Activated CD8-positive, alpha-beta memory T cell treated with anti-CD3 and anti-CD28 coated beads, Interleukin-2, amount 10 ng/mL, durations not matched to agents 7 days and 5 days (primary cell): ENCODE measurements at regions not wholly inside any gene's neighbourhood (a gene's known extent, or its start where the extent isn't known, plus 50 kb on each side); places are given as distances from the start of the nearest gene placed in this dataset.

Source experiments
- ATAC-seq: fragments of 150-1000 bp; cut with Tn5 transposase; one replicate; pipeline ENCODE4 v1.10.0; 2021; ENCODE audit warnings: moderate library complexity
- CTCF ChIA-PET: fragments of 350-600 bp; sonication (Branson Sonifier 250); formaldehyde crosslinking; loops from one replicate; lab custom pipeline; 2021; ENCODE audit warnings: antibody characterized with exemption; lab: Charles Lee
- DNase-seq: peaks from one replicate; pipeline ENCODE4 v3.0.0-alpha.2; 2020
- H3K27ac Mint-ChIP-seq: one replicate; pipeline ENCODE4 v1.8.0; 2021; ENCODE audit warnings: mild to moderate bottlenecking, mixed read lengths
- H3K27me3 Mint-ChIP-seq: one replicate; pipeline ENCODE4 v1.8.0; 2021; ENCODE audit warnings: mixed read lengths
- H3K36me3 Mint-ChIP-seq: one replicate; pipeline ENCODE4 v1.8.0; 2021; ENCODE audit warnings: mild to moderate bottlenecking, mixed read lengths
- H3K4me1 Mint-ChIP-seq: one replicate; pipeline ENCODE4 v1.8.0; 2021; ENCODE audit warnings: mixed read lengths
- H3K4me3 Mint-ChIP-seq: one replicate; pipeline ENCODE4 v1.8.0; 2021; ENCODE audit warnings: mild to moderate bottlenecking, moderate library complexity, mixed read lengths
- H3K9me3 Mint-ChIP-seq: one replicate; pipeline ENCODE4 v1.8.0; 2022; ENCODE audit warnings: low read depth, mixed read lengths

DNA sequence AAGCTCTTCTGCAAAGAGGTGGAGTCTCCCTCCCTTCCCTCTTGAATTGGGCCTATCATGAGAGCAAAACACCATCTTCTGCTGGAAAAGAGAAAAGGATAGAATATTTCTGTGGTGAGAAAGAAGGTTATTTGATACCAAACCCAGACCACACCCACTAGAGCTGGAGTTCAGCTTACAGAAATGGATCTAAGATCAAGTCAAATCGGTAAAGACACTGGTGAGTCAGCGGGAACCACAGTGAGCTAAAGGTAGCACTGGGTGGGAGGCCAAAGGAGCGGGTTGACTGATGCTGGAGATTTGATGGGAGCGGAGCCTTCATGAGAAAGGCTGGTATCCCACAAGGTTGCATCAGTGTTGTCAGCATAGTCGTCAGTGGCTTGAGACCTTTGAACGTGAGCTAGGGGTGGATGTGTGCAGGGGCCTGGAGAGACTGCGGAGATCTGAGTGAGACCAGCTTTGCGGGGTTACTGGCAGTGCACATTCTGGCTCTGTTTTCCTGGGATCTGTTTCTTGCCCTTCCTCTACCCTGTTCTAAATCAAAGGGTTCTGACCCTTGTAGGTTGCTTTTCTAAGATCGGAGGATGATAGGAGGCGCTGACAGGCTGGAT, 106.4 kb upstream of the SCOC start:
- no peak for DNase-seq
- Mint-ChIP-seq H3K9me3 (no peaks in the 10 kb centered on the region), H3K4me3 (no peak overlapping the region), H3K4me1 (peaks cover 3% of the 10 kb centered on the region), H3K36me3 (no peaks in the 10 kb centered on the region), H3K27ac (no peak overlapping the region), H3K27me3 (peaks cover 22% of the 10 kb centered on the region)
- no peak for ATAC-seq
- CTCF ChIA-PET, result interaction anchor here (1.2 kb wide), 1 partner anchor 15 kb away, joined by 3 read pairs; no protein-coding TSS in a partner anchor

DNA sequence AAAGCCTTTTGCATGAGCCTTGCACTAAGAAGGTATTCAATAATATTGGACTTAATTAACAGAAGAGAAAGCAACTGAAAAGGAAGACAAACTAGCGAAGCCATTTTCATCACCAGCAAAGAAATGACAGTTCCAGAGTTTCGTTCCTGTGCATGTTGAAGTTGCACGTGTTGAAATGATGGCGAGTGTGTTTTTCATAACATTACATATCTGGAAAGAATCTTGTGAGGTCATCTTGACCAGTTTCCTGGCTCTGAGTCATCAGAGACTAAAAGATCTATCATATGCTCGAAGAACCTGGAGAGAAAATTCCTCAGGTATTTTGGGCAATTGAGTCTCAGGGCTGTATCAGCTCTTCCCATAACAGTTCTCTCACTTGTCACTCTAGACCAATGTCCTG, 106.2 kb upstream of the MAML3 start:
- Mint-ChIP-seq H3K27ac (no peak overlapping the region), H3K36me3 (no peaks in the 10 kb centered on the region), H3K9me3 (no peaks in the 10 kb centered on the region), H3K4me1 (peaks cover 17% of the 10 kb centered on the region), H3K27me3 (peaks cover 27% of the 10 kb centered on the region), H3K4me3 (no peak overlapping the region)
- ATAC-seq, result no peak
- no peak for DNase-seq
- CTCF ChIA-PET, result interaction anchor here (0.6 to 1.2 kb wide), 2 partner anchors 8 to 153 kb away, joined by 3 read pairs; no protein-coding TSS in a partner anchor

DNA sequence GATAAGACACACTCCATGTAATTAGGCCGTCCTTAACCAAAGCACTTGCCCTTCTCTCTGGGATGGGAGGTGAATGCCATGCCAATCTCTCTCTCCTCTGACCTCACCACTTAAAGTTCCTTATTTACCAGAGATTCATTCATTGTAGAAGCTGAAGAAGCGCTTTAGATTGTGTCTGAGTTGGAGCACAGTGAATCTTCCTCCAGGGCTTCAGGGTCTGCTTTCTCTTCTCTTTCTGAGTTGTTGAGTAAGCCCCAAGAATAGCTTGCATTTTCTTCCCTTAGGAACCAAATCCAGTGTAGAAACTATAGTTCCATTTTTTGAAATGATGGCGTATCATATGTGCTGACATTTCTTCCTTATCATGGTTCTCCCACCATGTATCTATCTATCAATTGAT, 104.5 kb upstream of the MAML3 start:
- H3K27me3 Mint-ChIP-seq, result peaks cover 39% of the 10 kb centered on the region
- ATAC-seq, result no peak
- H3K4me3 Mint-ChIP-seq, result no peak overlapping the region
- H3K4me1 Mint-ChIP-seq, result peaks cover 18% of the 10 kb centered on the region
- CTCF ChIA-PET, result no interaction called here
- no peaks in the 10 kb centered on the region for H3K36me3 Mint-ChIP-seq
- no peak for DNase-seq
- H3K9me3 Mint-ChIP-seq, result no peaks in the 10 kb centered on the region
- no peak overlapping the region for H3K27ac Mint-ChIP-seq

DNA sequence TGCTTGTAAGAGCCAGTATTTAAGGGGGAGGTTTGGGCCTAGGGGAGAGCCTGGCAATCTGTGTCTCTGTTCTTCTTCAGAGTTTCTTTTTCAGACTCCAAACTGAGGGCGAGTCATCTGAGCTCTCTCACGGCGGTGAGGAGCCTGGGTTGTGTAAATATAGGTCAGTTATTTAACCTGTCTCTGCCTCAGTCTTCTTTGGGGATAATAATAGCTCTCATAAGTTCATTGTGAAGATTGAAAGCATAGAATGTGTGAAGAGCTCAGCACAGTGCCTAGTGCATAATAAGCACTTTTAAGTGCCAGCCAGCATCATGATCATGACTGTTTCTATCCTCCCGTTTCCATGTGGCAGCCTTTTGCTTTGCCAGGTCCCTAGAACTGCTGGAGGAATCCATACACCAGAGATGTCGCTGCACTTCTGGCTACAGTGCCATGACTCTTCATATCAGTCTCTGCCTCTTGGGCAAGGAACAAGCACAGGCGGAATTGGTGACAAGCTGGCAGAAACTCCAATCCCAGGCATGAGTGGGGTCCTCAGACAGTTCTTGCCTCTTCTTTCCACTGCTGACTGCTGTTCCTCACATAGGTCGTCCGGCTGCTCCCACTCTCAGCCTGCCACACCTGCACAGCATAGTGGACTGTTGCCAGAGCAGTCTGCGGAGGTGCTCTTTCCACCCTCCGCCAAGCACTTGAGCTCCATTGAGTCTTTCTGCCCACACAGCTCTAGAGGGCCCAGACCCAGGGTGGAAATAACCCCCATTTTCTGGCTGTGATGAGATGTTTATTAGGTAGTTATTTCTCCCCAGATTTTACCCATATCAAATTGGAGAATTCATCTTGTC, 103.7 kb upstream of the MAML3 start:
- H3K4me3 Mint-ChIP-seq, result no peak overlapping the region
- no peak for ATAC-seq
- CTCF ChIA-PET, result interaction anchor here (1.4 to 1.5 kb wide), 2 partner anchors 8 to 103 kb away, joined by 3 to 4 read pairs; no protein-coding TSS in a partner anchor

DNA sequence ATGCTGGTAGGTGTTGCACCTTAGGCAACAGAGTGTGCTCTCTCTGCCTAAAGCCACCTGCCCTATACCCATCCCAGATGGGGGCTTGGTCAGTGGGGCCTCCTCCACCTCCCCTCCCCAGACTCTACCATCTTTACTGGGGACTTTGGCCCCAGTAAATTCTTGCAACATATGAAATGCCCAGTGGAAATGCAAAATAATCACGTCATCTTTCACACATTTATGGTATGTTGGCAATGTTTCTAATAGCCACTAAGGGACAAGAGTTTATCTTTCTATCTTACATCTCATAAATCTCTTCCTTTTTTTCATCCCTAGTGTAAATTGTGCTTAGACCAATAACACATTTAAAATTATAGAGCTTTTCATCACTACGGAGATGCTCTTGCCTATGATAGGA, 103.0 kb upstream of the MAML3 start:
- peaks cover 32% of the 10 kb centered on the region for H3K27me3 Mint-ChIP-seq
- peaks cover 24% of the 10 kb centered on the region for H3K4me1 Mint-ChIP-seq
- ATAC-seq, result no peak
- H3K36me3 Mint-ChIP-seq, result no peaks in the 10 kb centered on the region
- CTCF ChIA-PET, result interaction anchor here (1.4 to 1.5 kb wide), 2 partner anchors 9 to 104 kb away, joined by 3 to 4 read pairs; no protein-coding TSS in a partner anchor
- DNase-seq, result no peak
- H3K9me3 Mint-ChIP-seq, result no peaks in the 10 kb centered on the region
- no peak overlapping the region for H3K4me3 Mint-ChIP-seq
- no peak overlapping the region for H3K27ac Mint-ChIP-seq

More for the DNA sequence above, 103.7 kb upstream of the MAML3 start:
- H3K27ac Mint-ChIP-seq, result no peak overlapping the region
- no peak for DNase-seq
- peaks cover 36% of the 10 kb centered on the region for H3K27me3 Mint-ChIP-seq
- H3K9me3 Mint-ChIP-seq, result no peaks in the 10 kb centered on the region
- H3K4me1 Mint-ChIP-seq, result peaks cover 21% of the 10 kb centered on the region
- H3K36me3 Mint-ChIP-seq, result no peaks in the 10 kb centered on the region

DNA sequence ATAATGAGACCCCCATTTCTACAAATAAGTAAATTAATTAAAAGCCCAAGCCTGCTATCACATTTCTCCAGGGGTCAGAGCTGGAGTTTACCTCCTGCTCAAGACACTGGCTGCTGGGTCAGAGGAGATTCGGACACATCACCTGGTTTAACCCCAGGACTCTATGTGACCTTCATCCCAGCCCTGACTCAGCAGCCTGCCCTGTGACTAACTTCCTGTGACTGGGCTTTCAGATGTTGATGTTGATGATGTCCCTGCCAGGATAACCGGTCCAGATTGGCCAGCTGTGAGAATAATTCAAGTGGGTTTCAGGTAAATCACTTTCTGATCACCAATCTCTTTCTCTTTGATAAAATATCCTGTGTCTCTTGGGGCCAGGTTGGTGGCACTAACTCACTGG, 102.4 kb upstream of the MAML3 start:
- Mint-ChIP-seq H3K27ac (no peak overlapping the region), H3K4me1 (peaks cover 24% of the 10 kb centered on the region), H3K27me3 (peaks cover 32% of the 10 kb centered on the region), H3K4me3 (no peak overlapping the region), H3K9me3 (no peaks in the 10 kb centered on the region), H3K36me3 (no peaks in the 10 kb centered on the region)
- no peak for DNase-seq
- ATAC-seq, result no peak
- CTCF ChIA-PET, result no interaction called here

DNA sequence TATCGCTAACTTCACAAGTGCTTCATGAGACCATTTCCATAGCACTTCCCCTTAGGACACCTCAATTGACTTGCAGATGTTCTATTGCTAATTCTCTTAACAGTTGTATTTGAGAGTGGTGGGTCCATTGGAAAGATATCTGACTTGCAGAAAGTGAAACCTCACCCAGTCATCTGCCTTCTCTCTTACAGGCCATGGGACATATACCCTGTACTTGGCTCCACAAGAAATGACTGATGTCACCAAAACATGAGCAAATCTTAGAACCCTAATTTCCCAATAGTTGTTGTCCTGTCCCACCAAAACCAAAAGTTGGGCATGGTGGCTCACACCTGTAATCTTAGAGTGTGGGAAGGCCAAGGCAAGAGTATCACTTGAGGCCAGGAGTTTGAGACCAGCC, 101.9 kb upstream of the MAML3 start:
- Mint-ChIP-seq H3K4me1 (peaks cover 28% of the 10 kb centered on the region), H3K4me3 (no peak overlapping the region), H3K27me3 (peaks cover 29% of the 10 kb centered on the region), H3K36me3 (no peaks in the 10 kb centered on the region), H3K27ac (no peak overlapping the region), H3K9me3 (no peaks in the 10 kb centered on the region)
- DNase-seq, result no peak
- CTCF ChIA-PET, result interaction anchor here (1.0 to 4.2 kb wide), 4 partner anchors 100 to 205 kb away, joined by 3 to 40 read pairs (median 5); partner anchors contain the start of gene MAML3
- ATAC-seq, result no peak

DNA sequence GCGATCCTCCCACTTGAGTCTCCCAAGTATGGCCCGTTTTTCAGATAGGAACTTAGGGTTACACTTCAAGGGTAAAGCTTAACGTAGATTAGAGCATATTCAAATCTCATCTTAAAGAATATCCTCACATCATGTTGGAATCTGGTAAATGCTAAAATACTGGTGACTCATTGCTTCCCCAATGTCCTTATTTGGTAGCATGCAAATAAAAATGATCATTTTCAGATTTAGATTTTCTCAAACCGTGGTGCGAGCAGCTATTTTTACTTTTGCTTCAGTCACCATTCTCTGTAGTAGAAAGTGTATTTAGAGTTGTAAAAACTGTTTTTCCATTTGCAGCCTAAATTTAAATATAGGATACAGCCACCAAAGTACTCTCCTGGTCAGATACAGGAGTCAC, 101.5 kb upstream of the MAML3 start:
- H3K9me3 Mint-ChIP-seq, result no peaks in the 10 kb centered on the region
- H3K4me1 Mint-ChIP-seq, result peaks cover 30% of the 10 kb centered on the region
- DNase-seq (no peak), ATAC-seq (no peak)
- no peak overlapping the region for H3K4me3 Mint-ChIP-seq
- CTCF ChIA-PET, result interaction anchor here (1.0 to 4.2 kb wide), 6 partner anchors 10 to 205 kb away, joined by 3 to 40 read pairs (median 4); partner anchors contain the start of gene MAML3
- no peaks in the 10 kb centered on the region for H3K36me3 Mint-ChIP-seq
- H3K27me3 Mint-ChIP-seq, result peaks cover 28% of the 10 kb centered on the region
- no peak overlapping the region for H3K27ac Mint-ChIP-seq

DNA sequence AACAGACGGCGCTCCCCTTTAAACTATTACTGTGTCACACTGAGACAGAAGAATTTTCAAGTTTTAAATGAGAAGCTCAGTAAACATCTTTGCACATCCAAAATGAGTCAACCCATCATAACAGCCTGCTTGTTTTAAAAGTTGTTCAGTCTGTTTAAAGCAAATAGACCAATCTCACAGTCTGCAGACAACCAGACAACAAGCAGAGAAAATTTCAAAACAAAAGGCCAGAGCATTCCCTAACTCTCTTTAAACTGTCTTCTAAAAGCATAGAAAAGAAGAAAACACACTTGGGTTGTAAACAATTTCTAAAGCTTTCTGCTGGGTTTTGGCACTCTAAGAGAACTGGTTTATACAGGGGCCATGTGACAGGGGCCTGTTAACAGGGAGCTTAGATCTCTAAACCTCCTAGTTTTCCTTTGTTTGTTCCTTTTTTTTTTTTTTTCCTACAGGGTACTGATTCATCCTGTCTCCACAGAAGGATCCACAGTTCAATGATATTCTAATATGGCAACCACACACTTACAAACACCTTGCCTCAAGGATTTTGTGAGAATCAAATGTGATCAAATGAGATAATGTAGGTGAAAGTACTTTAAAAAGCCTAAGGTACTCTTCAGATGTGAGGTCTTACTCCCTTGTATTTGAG, 100.8 kb upstream of the MAML3 start:
- CTCF ChIA-PET, result interaction anchor here (0.7 to 4.2 kb wide), 12 partner anchors 11 to 659 kb away, joined by 3 to 40 read pairs (median 3); partner anchors contain the start of gene MAML3
- peaks cover 28% of the 10 kb centered on the region for H3K27me3 Mint-ChIP-seq
- H3K27ac Mint-ChIP-seq, result no peak overlapping the region

DNA sequence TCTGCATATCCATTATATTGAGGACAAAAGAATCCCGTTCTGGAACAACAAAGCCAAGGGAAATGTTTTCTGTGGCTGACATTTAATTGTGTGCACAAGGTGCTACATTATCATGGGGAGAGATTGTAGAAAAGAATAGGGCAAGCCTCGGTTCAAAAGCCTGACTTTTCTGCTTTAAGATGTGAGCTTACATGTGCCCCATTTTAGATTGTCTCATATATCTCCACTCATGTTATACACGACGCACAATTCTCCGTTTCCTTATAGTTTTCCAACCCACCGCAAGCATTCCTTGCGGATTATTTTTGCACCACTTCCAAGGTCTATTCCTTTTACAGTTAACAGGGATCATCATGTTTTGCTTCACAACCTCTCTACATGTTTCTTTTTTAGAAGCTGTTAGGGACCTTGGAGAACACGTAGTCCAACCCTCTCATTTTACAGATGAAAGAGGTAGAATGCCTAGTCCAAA, 99.6 kb upstream of the MAML3 start:
- Mint-ChIP-seq H3K27ac (no peak overlapping the region), H3K9me3 (no peaks in the 10 kb centered on the region), H3K4me3 (peak overlapping the region; percentile 43), H3K4me1 (peaks cover 23% of the 10 kb centered on the region), H3K36me3 (no peaks in the 10 kb centered on the region), H3K27me3 (peaks cover 25% of the 10 kb centered on the region)
- DNase-seq, result no peak
- CTCF ChIA-PET, result interaction anchor here (0.6 to 4.2 kb wide), 45 partner anchors 10 to 650 kb away, joined by 3 to 40 read pairs (median 4); no protein-coding TSS in a partner anchor
- ATAC-seq, result no peak

More for the DNA sequence above, 100.8 kb upstream of the MAML3 start:
- Mint-ChIP-seq H3K36me3 (no peaks in the 10 kb centered on the region), H3K4me1 (peaks cover 25% of the 10 kb centered on the region), H3K4me3 (no peak overlapping the region), H3K9me3 (no peaks in the 10 kb centered on the region)
- ATAC-seq, result no peak
- DNase-seq, result no peak

DNA sequence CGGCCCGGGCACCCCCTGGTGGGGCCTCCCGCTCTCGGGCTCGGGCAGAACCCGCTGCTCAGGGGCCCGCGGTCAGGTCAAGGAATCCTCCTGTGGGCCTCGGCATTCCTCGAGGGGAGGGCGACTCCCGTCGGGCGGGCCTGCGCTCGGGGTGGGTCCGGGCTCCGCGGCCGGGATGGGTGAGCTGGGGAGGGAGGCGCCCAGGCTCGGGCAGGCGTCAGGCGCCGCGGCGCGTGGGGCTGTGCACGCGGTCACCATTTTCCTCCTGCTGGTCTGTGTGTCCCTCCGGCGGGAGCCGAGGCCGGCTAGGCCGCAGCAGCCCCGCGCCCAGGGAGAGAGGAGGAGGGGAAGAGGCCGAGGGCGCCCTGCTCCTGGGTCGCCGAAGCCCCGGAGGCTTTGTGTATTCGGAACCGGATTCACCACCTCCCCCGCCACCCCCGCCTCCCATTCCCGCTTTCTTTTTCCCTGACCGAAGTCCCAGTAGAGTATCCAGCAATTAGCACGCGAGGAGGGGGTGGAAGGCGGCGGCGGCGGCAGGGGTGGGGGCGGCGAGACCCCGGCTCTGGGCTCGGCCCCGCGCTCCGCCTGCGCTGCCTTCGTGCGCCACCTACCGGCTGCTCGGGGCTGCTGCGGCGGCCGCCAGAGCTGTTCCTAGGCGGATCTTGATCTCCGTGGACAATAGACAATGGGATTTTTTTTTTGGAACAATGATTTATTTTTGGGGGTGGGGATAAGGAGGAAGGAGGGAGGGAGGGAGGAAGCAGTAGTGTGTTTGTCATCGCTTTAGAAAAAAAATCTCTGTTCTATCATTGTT, 99.0 kb upstream of the MAML3 start:
- Mint-ChIP-seq H3K27me3 (peaks cover 25% of the 10 kb centered on the region), H3K36me3 (no peaks in the 10 kb centered on the region), H3K4me1 (peaks cover 23% of the 10 kb centered on the region), H3K9me3 (no peaks in the 10 kb centered on the region), H3K4me3 (peak overlapping the region; percentile 54), H3K27ac (no peak overlapping the region)
- DNase-seq (peak; percentile 57), ATAC-seq (peak; percentile 84)
- CTCF ChIA-PET, result interaction anchor here (0.6 to 4.2 kb wide), 54 partner anchors 8 to 650 kb away, joined by 3 to 40 read pairs (median 4); partner anchors contain the start of gene MAML3

DNA sequence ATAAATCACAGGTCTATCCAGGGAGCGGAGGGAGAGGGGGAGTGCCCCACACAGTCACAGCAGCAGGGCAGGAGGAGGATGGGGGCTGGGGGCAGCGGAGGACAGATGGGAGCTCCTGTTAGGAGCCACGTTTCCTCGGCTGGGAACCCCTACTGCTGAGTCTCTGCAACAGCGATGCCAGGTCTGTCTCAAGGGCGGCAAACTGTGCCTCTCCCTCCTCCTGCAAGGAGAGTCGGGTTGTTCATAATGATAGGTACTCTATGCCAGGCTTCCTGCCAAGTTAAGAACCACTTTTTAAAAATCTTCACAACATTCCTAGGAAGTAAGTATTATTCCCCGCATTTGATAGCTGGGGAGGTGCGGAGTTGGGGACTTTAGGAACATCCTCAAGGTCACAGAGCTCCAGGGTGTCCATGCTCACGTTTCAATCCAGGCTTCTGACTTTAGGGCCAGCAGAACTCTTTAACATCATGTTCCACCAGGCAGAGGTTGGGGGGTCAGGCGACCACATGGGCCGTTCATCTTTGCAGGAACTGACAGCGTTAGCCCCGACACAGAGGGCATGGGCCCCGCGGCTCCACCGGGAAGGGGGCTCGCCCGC, 98.3 kb upstream of the MAML3 start:
- no peak for DNase-seq
- Mint-ChIP-seq H3K4me3 (peak overlapping the region; percentile 54), H3K36me3 (no peaks in the 10 kb centered on the region), H3K4me1 (peaks cover 25% of the 10 kb centered on the region), H3K9me3 (no peaks in the 10 kb centered on the region), H3K27ac (no peak overlapping the region), H3K27me3 (peaks cover 25% of the 10 kb centered on the region)
- CTCF ChIA-PET, result interaction anchor here (0.7 to 4.2 kb wide), 19 partner anchors 9 to 649 kb away, joined by 3 to 40 read pairs (median 6); partner anchors contain the start of gene MAML3
- ATAC-seq, result no peak
